ENCODE measurements at regions not wholly inside any gene's neighbourhood (a gene's known extent, or its start where the extent isn't known, plus 50 kb on each side); places are given as distances from the start of the nearest gene placed in this dataset.
A peak's percentile ranks its signal among the peaks of the same experiment; 100 is the strongest.

DNA sequence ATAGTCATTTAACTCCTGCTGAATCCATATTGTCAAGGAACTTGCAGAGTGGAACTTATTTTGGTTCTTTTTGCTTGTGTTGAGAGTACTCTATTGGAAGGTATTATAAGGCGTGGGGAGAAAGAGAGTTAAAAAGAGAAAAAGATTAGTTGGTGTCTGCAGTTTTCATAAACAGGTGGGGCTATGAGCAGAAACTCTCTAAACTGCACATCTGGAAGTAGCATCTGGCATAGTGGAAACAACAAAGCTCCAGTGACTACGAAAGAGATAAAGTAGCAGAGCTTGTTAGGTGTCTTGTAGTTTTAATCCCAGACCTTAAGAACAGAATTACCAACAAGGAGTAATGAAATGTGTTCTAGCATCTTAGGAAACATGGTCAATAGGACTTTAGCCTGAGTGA is 148.8 kb upstream of the SGO1 start:
- H3K9me3 ChIP-seq (ENCODE audit: control insufficient read depth, insufficient read depth, low read depth, low read length), result no peaks in the 10 kb centered on the region
- no peak overlapping the region for H3K4me2 ChIP-seq (ENCODE audit: extremely low read depth, insufficient read depth, low read length)

DNA sequence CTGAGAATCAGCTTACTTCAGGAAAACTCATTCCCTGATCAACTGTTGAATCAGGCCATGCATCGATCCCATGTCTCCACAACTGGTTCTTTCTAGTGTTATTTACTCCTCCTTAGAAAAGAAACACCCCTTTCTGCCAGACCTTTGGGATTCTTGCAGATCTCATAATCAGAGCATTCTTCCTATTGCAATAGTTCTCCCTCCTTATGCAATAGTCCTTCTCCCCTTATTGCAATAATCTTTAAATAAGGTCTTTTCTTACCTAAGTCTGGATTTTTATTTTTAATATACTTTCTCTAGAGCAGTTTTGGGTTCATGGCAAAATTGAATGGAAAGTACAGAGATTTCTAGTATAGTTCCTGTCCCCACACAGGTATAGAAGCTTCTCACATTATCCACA is 141.9 kb upstream of the SGO1 start:
- no peaks in the 10 kb centered on the region for H3K27me3 ChIP-seq (ENCODE audit: control insufficient read depth, insufficient read depth, low read length)
- H3K4me1 ChIP-seq (ENCODE audit: control insufficient read depth, extremely low read depth, insufficient read depth, low read length), result no peaks in the 10 kb centered on the region
- H4K20me1 ChIP-seq (ENCODE audit: control insufficient read depth, extremely low read depth, insufficient read depth, low read length), result no peaks in the 10 kb centered on the region
- no peaks in the 10 kb centered on the region for H3K79me2 ChIP-seq (ENCODE audit: control insufficient read depth, insufficient read depth, low read length)
- TF ChIP-seq CTCF (conservative IDR thresholded peaks at IDR 0.05 in 1 of 2, IDR thresholded peaks at IDR 0.05 in 1 of 2; ENCODE audit: low read depth in 1 of 2, low read length in 2 of 2) (no peak), EZH2 (IDR thresholded peaks at IDR 0.05; ENCODE audit: low read length, missing control alignments) (no peak)
- H3K9ac ChIP-seq (ENCODE audit: insufficient read depth, low read length), result no peak overlapping the region
- DNase-seq (ENCODE audit: low read depth in 2 of 2), result no peak
- no peaks in the 10 kb centered on the region for H3K36me3 ChIP-seq (ENCODE audit: control insufficient read depth, insufficient read depth, low read length)
- H3K27ac ChIP-seq (ENCODE audit: insufficient read depth, low read length), result no peak overlapping the region
- no peak overlapping the region for H3K4me3 ChIP-seq (replicated peaks in 1 of 4; ENCODE audit: control extremely low read depth in 1 of 4, insufficient read depth in 1 of 4, low read depth in 3 of 4, low read length in 4 of 4)
- no peaks in the 10 kb centered on the region for H3K9me3 ChIP-seq (ENCODE audit: control insufficient read depth, insufficient read depth, low read depth, low read length)
- H2AFZ ChIP-seq (ENCODE audit: low read length), result no peak overlapping the region
- no peak overlapping the region for H3K4me2 ChIP-seq (ENCODE audit: extremely low read depth, insufficient read depth, low read length)

More for the DNA sequence above, 148.8 kb upstream of the SGO1 start:
- Histone ChIP-seq H4K20me1 (ENCODE audit: control insufficient read depth, extremely low read depth, insufficient read depth, low read length) (no peaks in the 10 kb centered on the region), H3K9ac (ENCODE audit: insufficient read depth, low read length) (no peak overlapping the region), H3K4me1 (ENCODE audit: control insufficient read depth, extremely low read depth, insufficient read depth, low read length) (no peaks in the 10 kb centered on the region), H3K27me3 (ENCODE audit: control insufficient read depth, insufficient read depth, low read length) (no peaks in the 10 kb centered on the region), H3K36me3 (ENCODE audit: control insufficient read depth, insufficient read depth, low read length) (no peaks in the 10 kb centered on the region), H3K27ac (ENCODE audit: insufficient read depth, low read length) (no peak overlapping the region), H3K79me2 (ENCODE audit: control insufficient read depth, insufficient read depth, low read length) (no peaks in the 10 kb centered on the region), H2AFZ (ENCODE audit: low read length) (no peak overlapping the region), H3K4me3 (replicated peaks in 1 of 4; ENCODE audit: control extremely low read depth in 1 of 4, insufficient read depth in 1 of 4, low read depth in 3 of 4, low read length in 4 of 4) (no peak overlapping the region)
- DNase-seq (ENCODE audit: low read depth in 2 of 2), result no peak
- TF ChIP-seq CTCF (conservative IDR thresholded peaks at IDR 0.05 in 1 of 2, IDR thresholded peaks at IDR 0.05 in 1 of 2; ENCODE audit: low read depth in 1 of 2, low read length in 2 of 2), result no peak
- no peak for TF ChIP-seq EZH2 (IDR thresholded peaks at IDR 0.05; ENCODE audit: low read length, missing control alignments)

DNA sequence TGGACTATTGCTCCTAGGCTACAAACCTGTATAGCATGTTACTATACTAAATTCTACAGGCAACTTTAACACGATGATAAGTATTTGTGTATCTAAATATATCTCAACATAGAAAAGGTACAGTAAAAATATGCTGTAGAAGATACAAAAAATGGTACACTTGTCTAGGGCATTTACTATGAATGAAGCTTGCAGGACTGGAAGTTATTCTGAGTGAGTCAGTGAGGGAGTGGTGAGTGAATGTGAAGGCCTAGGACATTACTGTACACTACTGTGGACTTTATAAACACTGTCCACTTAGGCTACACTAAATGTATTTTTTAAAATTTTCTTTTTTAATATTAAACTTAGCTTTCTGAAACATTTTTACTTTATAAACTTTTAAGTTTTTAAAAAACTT is 140.5 kb upstream of the SGO1 start:
- DNase-seq (ENCODE audit: low read depth in 2 of 2), result peak; percentile 17 to 53
- Histone ChIP-seq H4K20me1 (ENCODE audit: control insufficient read depth, extremely low read depth, insufficient read depth, low read length) (no peaks in the 10 kb centered on the region), H3K36me3 (ENCODE audit: control insufficient read depth, insufficient read depth, low read length) (no peaks in the 10 kb centered on the region), H3K4me1 (ENCODE audit: control insufficient read depth, extremely low read depth, insufficient read depth, low read length) (no peaks in the 10 kb centered on the region), H3K79me2 (ENCODE audit: control insufficient read depth, insufficient read depth, low read length) (no peaks in the 10 kb centered on the region), H3K4me3 (replicated peaks in 1 of 4; ENCODE audit: control extremely low read depth in 1 of 4, insufficient read depth in 1 of 4, low read depth in 3 of 4, low read length in 4 of 4) (no peak overlapping the region), H3K27ac (ENCODE audit: insufficient read depth, low read length) (no peak overlapping the region), H2AFZ (ENCODE audit: low read length) (no peak overlapping the region), H3K27me3 (ENCODE audit: control insufficient read depth, insufficient read depth, low read length) (no peaks in the 10 kb centered on the region), H3K9me3 (ENCODE audit: control insufficient read depth, insufficient read depth, low read depth, low read length) (no peaks in the 10 kb centered on the region), H3K4me2 (ENCODE audit: extremely low read depth, insufficient read depth, low read length) (no peak overlapping the region), H3K9ac (ENCODE audit: insufficient read depth, low read length) (no peak overlapping the region)
- TF ChIP-seq CTCF (conservative IDR thresholded peaks at IDR 0.05 in 1 of 2, IDR thresholded peaks at IDR 0.05 in 1 of 2; ENCODE audit: low read depth in 1 of 2, low read length in 2 of 2) (no peak), EZH2 (IDR thresholded peaks at IDR 0.05; ENCODE audit: low read length, missing control alignments) (no peak)

Data from fibroblast of lung (primary cell).